ENCODE measurements at regions not wholly inside any gene's neighbourhood (a gene's known extent, or its start where the extent isn't known, plus 50 kb on each side); places are given as distances from the start of the nearest gene placed in this dataset.

DNA sequence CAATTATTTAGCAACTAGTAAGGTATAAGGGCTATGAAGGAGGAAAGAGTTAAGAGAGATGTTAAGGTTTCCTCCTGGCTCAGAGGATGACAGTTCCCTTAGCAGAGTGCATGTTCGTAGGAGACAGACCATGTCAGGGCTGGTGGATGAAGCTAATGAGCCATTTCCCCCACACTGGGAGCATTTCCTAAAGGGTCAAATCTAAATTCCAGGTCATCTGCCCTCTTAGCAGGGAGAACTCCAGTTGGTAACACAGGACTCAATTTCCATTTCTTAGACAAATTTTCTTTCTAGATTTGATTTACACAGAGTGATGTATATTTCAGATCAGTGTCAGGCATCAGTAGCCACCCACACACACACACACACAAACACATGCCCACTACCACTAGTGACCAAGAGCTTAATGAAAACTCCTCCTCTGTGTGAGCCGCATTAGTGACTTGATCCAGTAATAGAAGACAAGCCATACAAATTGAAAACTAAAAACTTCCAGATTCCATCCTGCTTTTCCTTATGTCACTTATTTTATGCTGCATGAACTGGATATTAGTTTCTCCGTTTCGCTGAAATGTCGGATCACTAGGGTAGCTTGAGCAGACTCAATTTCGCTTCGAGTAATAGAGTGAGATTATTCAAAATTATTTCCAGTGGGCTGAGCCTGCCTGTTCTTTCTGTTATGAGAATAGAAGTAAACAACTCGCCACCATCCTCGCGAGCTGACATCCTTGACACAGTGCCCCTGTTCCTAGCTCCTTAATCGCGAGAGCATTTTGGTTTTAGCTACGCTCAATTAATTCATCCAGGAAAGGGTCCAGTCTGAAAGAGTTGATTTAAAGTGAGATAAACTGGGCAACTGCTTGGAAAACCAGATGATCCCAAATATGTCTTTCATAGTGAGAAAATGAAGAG, 582.6 kb downstream of the SOX6 start:
- Histone ChIP-seq H3K4me3 (ENCODE audit: low read length) (no peak overlapping the region), H3K27ac (ENCODE audit: low read depth in 1 of 2, low read length in 2 of 2) (no peak overlapping the region), H3K27me3 (ENCODE audit: control insufficient read depth in 1 of 2, insufficient read depth in 2 of 2, low read length in 2 of 2) (no peaks in the 10 kb centered on the region), H3K4me1 (ENCODE audit: insufficient read depth, low read length) (no peaks in the 10 kb centered on the region), H3K9me3 (ENCODE audit: control insufficient read depth in 1 of 2, insufficient read depth in 1 of 2, low read length in 2 of 2) (no peaks in the 10 kb centered on the region), H3K36me3 (ENCODE audit: insufficient read depth, low read length) (no peaks in the 10 kb centered on the region)
- H3K9me3 Mint-ChIP-seq, result no peaks in the 10 kb centered on the region
- no peak overlapping the region for H3K27ac Mint-ChIP-seq
- intact Hi-C loops (cut with DNase I, micrococcal nuclease), result no loop called here
- H3K4me3 Mint-ChIP-seq, result no peak overlapping the region
- DNase-seq (no peak), ATAC-seq (ENCODE audit: poor library complexity) (no peak)
- H3K36me3 Mint-ChIP-seq (ENCODE audit: low read depth), result no peaks in the 10 kb centered on the region
- no peaks in the 10 kb centered on the region for H3K4me1 Mint-ChIP-seq (ENCODE audit: low read depth)
- TF ChIP-seq, protein P1, sequence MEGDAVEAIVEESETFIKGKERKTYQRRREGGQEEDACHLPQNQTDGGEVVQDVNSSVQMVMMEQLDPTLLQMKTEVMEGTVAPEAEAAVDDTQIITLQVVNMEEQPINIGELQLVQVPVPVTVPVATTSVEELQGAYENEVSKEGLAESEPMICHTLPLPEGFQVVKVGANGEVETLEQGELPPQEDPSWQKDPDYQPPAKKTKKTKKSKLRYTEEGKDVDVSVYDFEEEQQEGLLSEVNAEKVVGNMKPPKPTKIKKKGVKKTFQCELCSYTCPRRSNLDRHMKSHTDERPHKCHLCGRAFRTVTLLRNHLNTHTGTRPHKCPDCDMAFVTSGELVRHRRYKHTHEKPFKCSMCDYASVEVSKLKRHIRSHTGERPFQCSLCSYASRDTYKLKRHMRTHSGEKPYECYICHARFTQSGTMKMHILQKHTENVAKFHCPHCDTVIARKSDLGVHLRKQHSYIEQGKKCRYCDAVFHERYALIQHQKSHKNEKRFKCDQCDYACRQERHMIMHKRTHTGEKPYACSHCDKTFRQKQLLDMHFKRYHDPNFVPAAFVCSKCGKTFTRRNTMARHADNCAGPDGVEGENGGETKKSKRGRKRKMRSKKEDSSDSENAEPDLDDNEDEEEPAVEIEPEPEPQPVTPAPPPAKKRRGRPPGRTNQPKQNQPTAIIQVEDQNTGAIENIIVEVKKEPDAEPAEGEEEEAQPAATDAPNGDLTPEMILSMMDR (IDR thresholded peaks at IDR 0.05), result no peak
- ChIA-PET POLR2A (no interaction called here), CTCF (interaction anchor here (1.3 kb wide), 1 partner anchor 10 kb away, joined by 3 read pairs; no protein-coding TSS in a partner anchor)
- H3K27me3 Mint-ChIP-seq, result no peaks in the 10 kb centered on the region

DNA sequence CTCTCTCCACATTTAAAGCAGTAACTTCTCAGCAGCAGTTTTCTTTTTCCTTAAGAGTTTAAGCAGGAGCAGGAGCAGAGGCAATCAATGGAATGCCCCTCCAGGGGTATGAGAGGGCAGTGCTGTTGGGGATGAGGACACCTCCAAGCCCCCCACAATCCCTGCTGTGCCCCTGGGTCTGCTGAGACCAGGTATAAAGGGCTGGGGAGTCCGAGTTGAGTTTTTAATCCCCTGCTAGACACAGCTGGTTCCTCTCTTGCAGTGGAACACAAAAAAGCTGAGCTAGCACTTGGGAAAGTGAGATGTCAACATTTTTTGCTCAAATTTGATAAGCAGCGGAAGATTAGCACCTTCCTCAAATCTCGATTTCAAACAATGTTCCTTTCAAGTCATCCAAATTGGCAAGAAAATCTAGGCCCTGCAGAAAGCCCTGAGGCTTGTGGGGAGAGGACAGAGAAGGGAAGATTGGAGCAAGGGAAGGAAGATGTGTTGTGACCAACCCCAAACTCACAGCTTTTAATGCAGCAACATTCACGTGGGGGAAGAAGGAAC, 581.9 kb downstream of the SOX6 start:
- Histone ChIP-seq H3K4me3 (ENCODE audit: low read length) (no peak overlapping the region), H3K9me3 (ENCODE audit: control insufficient read depth in 1 of 2, insufficient read depth in 1 of 2, low read length in 2 of 2) (no peaks in the 10 kb centered on the region), H3K27ac (ENCODE audit: low read depth in 1 of 2, low read length in 2 of 2) (no peak overlapping the region), H3K4me1 (ENCODE audit: insufficient read depth, low read length) (no peaks in the 10 kb centered on the region), H3K27me3 (ENCODE audit: control insufficient read depth in 1 of 2, insufficient read depth in 2 of 2, low read length in 2 of 2) (no peaks in the 10 kb centered on the region), H3K36me3 (ENCODE audit: insufficient read depth, low read length) (no peaks in the 10 kb centered on the region)
- TF ChIP-seq, protein P1 (IDR thresholded peaks at IDR 0.05), result no peak
- H3K4me3 Mint-ChIP-seq, result no peak overlapping the region
- no peaks in the 10 kb centered on the region for H3K27me3 Mint-ChIP-seq
- H3K9me3 Mint-ChIP-seq, result no peaks in the 10 kb centered on the region
- no peak for ATAC-seq (ENCODE audit: poor library complexity)
- H3K27ac Mint-ChIP-seq, result no peak overlapping the region
- intact Hi-C loops (cut with DNase I, micrococcal nuclease), result no loop called here
- no peaks in the 10 kb centered on the region for H3K4me1 Mint-ChIP-seq (ENCODE audit: low read depth)
- ChIA-PET CTCF (interaction anchor here (0.7 to 1.3 kb wide), 2 partner anchors 10 to 16 kb away, joined by 3 read pairs; no protein-coding TSS in a partner anchor), POLR2A (no interaction called here)
- no peaks in the 10 kb centered on the region for H3K36me3 Mint-ChIP-seq (ENCODE audit: low read depth)
- no peak for DNase-seq

DNA sequence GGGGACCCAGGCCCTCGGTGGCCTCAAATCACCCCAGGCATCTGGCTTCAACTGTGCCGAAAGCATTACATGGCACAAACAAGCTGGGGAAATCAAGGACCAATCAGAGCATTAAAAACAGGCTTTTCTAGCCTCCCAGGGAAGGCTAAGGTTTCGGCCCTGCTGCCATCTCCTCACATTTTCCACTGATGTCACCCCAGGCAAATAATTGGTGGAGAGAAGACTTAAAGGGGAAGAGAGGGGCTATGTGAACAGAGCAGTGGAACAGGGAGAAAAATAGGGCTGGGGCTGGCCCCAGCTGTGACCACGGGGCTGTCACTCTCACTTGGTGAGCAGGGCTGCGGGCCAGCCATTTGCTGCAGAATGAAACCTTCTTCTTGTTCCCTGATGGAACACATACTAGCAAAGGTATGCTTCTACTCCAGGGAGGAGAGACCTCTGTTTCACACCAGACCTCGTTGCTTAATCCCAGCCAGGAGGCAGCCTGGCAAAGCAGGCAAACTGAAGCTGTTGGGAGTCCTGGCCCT, 581.3 kb downstream of the SOX6 start:
- ChIA-PET CTCF (interaction anchor here (0.7 to 1.3 kb wide), 2 partner anchors 11 to 15 kb away, joined by 3 read pairs; no protein-coding TSS in a partner anchor), POLR2A (no interaction called here)
- DNase-seq (no peak), ATAC-seq (ENCODE audit: poor library complexity) (no peak)
- Mint-ChIP-seq H3K27ac (no peak overlapping the region), H3K36me3 (ENCODE audit: low read depth) (no peaks in the 10 kb centered on the region), H3K27me3 (no peaks in the 10 kb centered on the region), H3K4me1 (ENCODE audit: low read depth) (no peaks in the 10 kb centered on the region), H3K9me3 (no peaks in the 10 kb centered on the region), H3K4me3 (no peak overlapping the region)
- no peaks in the 10 kb centered on the region for H3K36me3 ChIP-seq (ENCODE audit: insufficient read depth, low read length)
- no peaks in the 10 kb centered on the region for H3K4me1 ChIP-seq (ENCODE audit: insufficient read depth, low read length)
- H3K9me3 ChIP-seq (ENCODE audit: control insufficient read depth in 1 of 2, insufficient read depth in 1 of 2, low read length in 2 of 2), result no peaks in the 10 kb centered on the region
- intact Hi-C loops (cut with DNase I, micrococcal nuclease), result no loop called here
- H3K4me3 ChIP-seq (ENCODE audit: low read length), result no peak overlapping the region
- no peaks in the 10 kb centered on the region for H3K27me3 ChIP-seq (ENCODE audit: control insufficient read depth in 1 of 2, insufficient read depth in 2 of 2, low read length in 2 of 2)
- no peak overlapping the region for H3K27ac ChIP-seq (ENCODE audit: low read depth in 1 of 2, low read length in 2 of 2)
- TF ChIP-seq, protein P1 (IDR thresholded peaks at IDR 0.05), result no peak
